Activated CD4-positive, alpha-beta T cell treated with anti-CD3 and anti-CD28 coated beads, Interleukin-2, Interleukin-6, amounts not matched to agents 100 ng/mL and 50 ng/mL, durations not matched to agents 16 hours and 8 hours (primary cell): ENCODE measurements at regions not wholly inside any gene's neighbourhood (a gene's known extent, or its start where the extent isn't known, plus 50 kb on each side); places are given as distances from the start of the nearest gene placed in this dataset.

Source experiments
- DNase-seq: peaks from one replicate; pipeline ENCODE4 v3.0.0-alpha.2; 2020

DNA sequence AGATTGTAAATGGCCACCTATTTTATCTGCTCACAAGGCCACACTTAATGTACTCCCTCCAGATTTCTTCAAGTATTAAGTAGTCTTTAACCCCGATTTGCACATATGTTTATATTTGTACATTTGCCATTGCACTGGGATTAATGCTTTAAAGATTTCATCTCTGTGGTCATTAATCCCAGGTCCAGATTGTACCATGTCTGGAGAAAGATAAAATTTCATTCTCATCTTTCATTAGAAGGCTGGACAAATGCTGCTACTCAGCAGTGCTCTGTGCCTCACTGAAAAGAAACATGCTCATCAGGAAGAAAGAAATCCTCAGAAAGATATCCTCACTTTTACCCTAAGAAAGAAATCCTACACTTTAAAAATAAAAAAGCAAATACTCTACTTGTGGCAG is 62.5 kb upstream of the LRRC3B start:
- no peak for DNase-seq

DNA sequence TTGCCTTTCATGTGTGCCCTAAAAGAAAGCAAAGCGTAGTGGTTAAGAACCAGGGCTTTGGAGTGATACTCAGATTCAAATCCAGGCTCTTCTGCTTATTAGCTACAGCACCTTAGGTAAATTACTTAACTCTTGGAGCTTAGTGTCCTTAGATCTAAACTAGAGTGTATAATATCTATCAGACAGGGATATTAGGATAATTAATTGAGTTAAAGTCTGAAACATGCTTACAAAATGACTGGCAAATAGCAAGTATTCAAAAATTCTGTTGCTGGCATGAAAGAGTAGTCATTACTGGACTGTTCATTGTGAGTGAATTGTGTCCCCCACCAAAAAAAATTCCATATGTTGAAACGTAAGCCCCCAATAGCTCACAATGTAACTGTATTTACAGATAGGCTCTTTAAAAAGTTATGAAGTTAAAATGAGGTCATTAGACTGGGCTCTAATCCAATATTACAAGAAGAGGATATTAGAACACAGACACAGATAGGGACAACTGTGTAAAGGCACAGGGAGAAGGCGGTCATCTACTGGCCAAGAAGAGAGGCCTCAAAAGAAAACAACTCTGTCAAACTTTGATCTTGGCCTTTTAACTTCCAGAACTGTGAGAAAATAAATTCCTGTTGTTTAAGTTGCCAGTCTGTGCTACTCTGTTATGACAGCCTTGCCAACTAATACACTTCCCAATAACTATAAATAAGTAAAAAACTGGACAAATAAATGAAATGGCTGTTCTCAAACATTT is 60.4 kb upstream of the LRRC3B start:
- DNase-seq = no peak
